ENCODE measurements at regions not wholly inside any gene's neighbourhood (a gene's known extent, or its start where the extent isn't known, plus 50 kb on each side); places are given as distances from the start of the nearest gene placed in this dataset.
"Not testable (repeated sequence)": the region's sequence is repeated elsewhere in the genome, so short reads cannot be mapped to it uniquely, and the experiment has no call there.

- TF ChIP-seq CTCF (IDR thresholded peaks at IDR 0.05; ENCODE audit: borderline replicate concordance, control extremely low read depth, extremely low read depth, insufficient read depth, missing control alignments) = no peak
- in situ Hi-C loops (cut with MboI; ENCODE audit: low sequenced_read_pairs, unreplicated experiment) = no loop called here
- no peak for DNase-seq (ENCODE audit: low spot score)
These were observed 185.8 kb upstream of the NR2F2 start for GRCh38 chr15:96144734-96145133.

DNA sequence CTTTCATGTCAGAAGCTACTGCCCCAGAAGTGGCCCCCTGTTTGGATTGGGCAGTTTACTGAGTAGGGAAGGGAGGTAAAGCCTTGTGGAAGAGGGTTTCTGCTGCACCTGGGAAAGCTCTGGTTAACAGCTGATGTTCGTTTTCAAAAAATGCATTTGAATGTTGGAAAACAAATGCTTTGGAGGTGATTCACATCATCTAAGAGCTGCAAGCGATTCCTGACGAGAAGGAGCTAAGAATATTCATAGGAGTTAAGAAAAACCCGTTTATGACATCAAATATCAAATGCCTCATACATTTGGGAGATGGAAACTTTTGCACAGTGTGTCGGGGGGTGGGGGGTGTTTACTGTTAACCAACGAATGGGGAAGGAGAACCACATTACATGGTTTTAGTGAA is 183.8 kb upstream of the NR2F2 start:
- in situ Hi-C loops (cut with MboI; ENCODE audit: low sequenced_read_pairs, unreplicated experiment) = no loop called here
- no peak for DNase-seq (ENCODE audit: low spot score)
- TF ChIP-seq CTCF (IDR thresholded peaks at IDR 0.05; ENCODE audit: borderline replicate concordance, control extremely low read depth, extremely low read depth, insufficient read depth, missing control alignments) = no peak

DNA sequence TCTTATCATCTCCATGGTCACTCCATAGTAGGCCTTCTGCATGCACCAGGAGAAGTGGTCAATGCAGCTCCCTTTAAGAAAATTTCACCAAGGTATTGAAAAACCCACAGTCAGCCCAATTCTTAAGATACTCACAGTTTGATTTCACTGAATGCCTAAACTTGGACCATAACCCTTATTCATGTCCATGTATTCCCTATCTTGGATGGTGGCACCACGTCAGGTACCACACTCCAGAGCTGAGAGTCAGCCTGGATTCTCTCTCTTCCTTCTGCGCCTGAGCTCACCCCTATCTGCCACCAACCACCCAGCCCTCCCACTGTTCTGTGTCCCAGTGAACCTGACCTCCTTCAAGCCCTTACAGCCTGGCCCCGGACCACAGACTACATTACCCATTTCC is 183.2 kb upstream of the NR2F2 start:
- in situ Hi-C loops (cut with MboI; ENCODE audit: low sequenced_read_pairs, unreplicated experiment) = no loop called here
- no peak for DNase-seq (ENCODE audit: low spot score)
- no peak for TF ChIP-seq CTCF (IDR thresholded peaks at IDR 0.05; ENCODE audit: borderline replicate concordance, control extremely low read depth, extremely low read depth, insufficient read depth, missing control alignments)

- in situ Hi-C loops (cut with MboI; ENCODE audit: low sequenced_read_pairs, unreplicated experiment) = no loop called here
- TF ChIP-seq CTCF (IDR thresholded peaks at IDR 0.05; ENCODE audit: borderline replicate concordance, control extremely low read depth, extremely low read depth, insufficient read depth, missing control alignments) = no peak
- DNase-seq (ENCODE audit: low spot score) = no peak
These were observed 180.2 kb upstream of the NR2F2 start for GRCh38 chr15:96150254-96150653.

DNA sequence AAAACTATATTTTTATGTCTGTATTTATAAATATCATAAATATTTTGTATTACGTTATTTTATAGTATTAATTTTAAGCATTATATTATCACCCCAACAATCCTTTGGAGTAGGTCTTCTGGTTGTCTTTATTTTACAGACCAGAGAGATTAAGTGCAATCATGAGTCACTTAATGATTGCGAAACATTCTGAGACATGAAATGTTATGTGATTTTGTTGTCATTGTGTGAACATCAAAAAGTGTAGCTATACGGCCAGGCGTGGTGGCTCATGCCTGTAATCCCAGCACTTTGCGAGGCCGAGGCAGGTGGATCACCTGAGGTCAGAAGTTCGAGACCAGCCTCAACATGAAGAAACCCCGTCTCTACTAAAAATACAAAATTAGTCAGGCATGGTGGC is 178.8 kb upstream of the NR2F2 start:
- not testable (repeated sequence) for DNase-seq (ENCODE audit: low spot score)

DNA sequence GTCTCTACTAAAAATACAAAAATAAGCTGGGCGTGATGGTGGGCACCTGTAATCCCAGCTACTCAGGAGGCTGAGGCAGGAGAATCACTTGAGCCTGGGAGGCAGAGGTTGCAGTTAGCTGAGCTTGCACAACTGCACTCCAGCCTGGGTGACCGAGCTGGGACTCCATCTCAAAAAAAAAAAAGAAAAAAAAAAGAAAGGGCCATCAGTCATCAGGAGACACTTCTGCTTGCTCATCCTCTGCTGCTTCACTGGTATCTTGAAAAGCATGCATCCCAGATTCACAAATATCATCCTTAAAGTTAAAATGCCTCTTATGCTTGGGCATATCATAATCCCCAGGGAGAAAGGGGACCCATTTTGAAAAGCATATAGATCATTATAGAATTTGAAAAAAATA is 176.6 kb upstream of the NR2F2 start:
- no peak for TF ChIP-seq CTCF (IDR thresholded peaks at IDR 0.05; ENCODE audit: borderline replicate concordance, control extremely low read depth, extremely low read depth, insufficient read depth, missing control alignments)
- in situ Hi-C loops (cut with MboI; ENCODE audit: low sequenced_read_pairs, unreplicated experiment) = no loop called here
- no peak for DNase-seq (ENCODE audit: low spot score)

More for the DNA sequence above, 178.8 kb upstream of the NR2F2 start:
- in situ Hi-C loops (cut with MboI; ENCODE audit: low sequenced_read_pairs, unreplicated experiment) = not testable (repeated sequence)

GRCh38 chr15:96158938-96159337 is 171.6 kb upstream of the NR2F2 start:
- TF ChIP-seq CTCF (IDR thresholded peaks at IDR 0.05; ENCODE audit: borderline replicate concordance, control extremely low read depth, extremely low read depth, insufficient read depth, missing control alignments) = no peak
- in situ Hi-C loops (cut with MboI; ENCODE audit: low sequenced_read_pairs, unreplicated experiment) = no loop called here
- DNase-seq (ENCODE audit: low spot score) = no peak
